H9 (cell line): ENCODE measurements at regions not wholly inside any gene's neighbourhood (a gene's known extent, or its start where the extent isn't known, plus 50 kb on each side); places are given as distances from the start of the nearest gene placed in this dataset.

Experiments used
- DNase-seq: peaks from one replicate; pipeline ENCODE4 v3.0.0-alpha.2; 2017
- H2AFZ ChIP-seq: one replicate; pipeline ENCODE4 v1.6.1; 2013; ENCODE audit warnings: mild to moderate bottlenecking, low read length, control low read depth, moderate library complexity
- H2AK5ac ChIP-seq: 2 replicates; pipeline ENCODE4 v1.6.1; 2013; ENCODE audit warnings: low read length, control low read depth, mixed read lengths; ENCODE audit not compliant: insufficient read length
- H2BK120ac ChIP-seq: one replicate; pipeline ENCODE4 v1.6.1; 2013; ENCODE audit warnings: low read depth, mild to moderate bottlenecking, low read length, control low read depth, inconsistent platforms; ENCODE audit not compliant: poor library complexity, severe bottlenecking
- H2BK12ac ChIP-seq: 2 replicates; pipeline ENCODE4 v1.6.1; 2013; ENCODE audit warnings: low read length, control low read depth, mixed read lengths, low read depth; ENCODE audit not compliant: insufficient read length
- H2BK15ac ChIP-seq: 2 replicates; pipeline ENCODE4 v1.6.1; 2013; ENCODE audit warnings: low read depth, low read length, control low read depth
- H2BK20ac ChIP-seq: one replicate; pipeline ENCODE4 v1.6.1; 2013; ENCODE audit warnings: low read depth, mild to moderate bottlenecking, low read length, control low read depth, inconsistent platforms; ENCODE audit not compliant: poor library complexity, severe bottlenecking
- H2BK5ac ChIP-seq: 2 replicates; pipeline ENCODE4 v1.6.1; 2013; ENCODE audit warnings: low read length, control low read depth, mixed read lengths; ENCODE audit not compliant: insufficient read length
- H3K14ac ChIP-seq: 2 replicates; pipeline ENCODE4 v1.6.1; 2013; ENCODE audit warnings: low read length, control low read depth; ENCODE audit not compliant: insufficient read depth
- H3K18ac ChIP-seq: 2 replicates; pipeline ENCODE4 v1.6.1; 2013; ENCODE audit warnings: low read depth, mild to moderate bottlenecking, mixed read lengths, low read length, control low read depth; ENCODE audit not compliant: insufficient read length
- H3K23ac ChIP-seq: 2 replicates; pipeline ENCODE4 v1.6.1; 2013; ENCODE audit warnings: low read length, control low read depth, mixed read lengths, low read depth; ENCODE audit not compliant: insufficient read length
- H3K23me2 ChIP-seq: 2 replicates; pipeline ENCODE4 v1.6.1; 2013; ENCODE audit warnings: low read depth, mild to moderate bottlenecking, mixed read lengths, low read length, control low read depth; ENCODE audit not compliant: insufficient read length, poor library complexity, severe bottlenecking
- H3K27ac ChIP-seq: 2 replicates; pipeline ENCODE4 v1.5.1; 2013; ENCODE audit warnings: low read length, control low read depth, mixed read lengths, low read depth; ENCODE audit not compliant: insufficient read length
- H3K27me3 ChIP-seq: 2 replicates; pipeline ENCODE4 v1.6.1; 2013; ENCODE audit warnings: low read length, control low read depth, inconsistent platforms; ENCODE audit not compliant: insufficient read depth
- H3K4ac ChIP-seq: 2 replicates; pipeline ENCODE4 v1.6.1; 2013; ENCODE audit warnings: low read depth, mild to moderate bottlenecking, control low read depth, inconsistent platforms, low read length, moderate library complexity
- H3K4me1 ChIP-seq: 2 replicates; pipeline ENCODE4 v1.6.1; 2013; ENCODE audit warnings: low read length, control low read depth, inconsistent platforms; ENCODE audit not compliant: insufficient read depth
- H3K4me2 ChIP-seq: 2 replicates; pipeline ENCODE4 v1.6.1; 2013; ENCODE audit warnings: low read length, control low read depth, mixed read lengths; ENCODE audit not compliant: insufficient read length, insufficient read depth
- H3K56ac ChIP-seq: 2 replicates; pipeline ENCODE4 v1.6.1; 2013; ENCODE audit warnings: low read depth, mild to moderate bottlenecking, mixed read lengths, low read length, control low read depth; ENCODE audit not compliant: insufficient read length
- H3K79me1 ChIP-seq: 2 replicates; pipeline ENCODE4 v1.6.1; 2013; ENCODE audit warnings: low read depth, mild to moderate bottlenecking, moderate library complexity, low read length, control low read depth, inconsistent platforms; ENCODE audit not compliant: insufficient read depth, poor library complexity, severe bottlenecking
- H3K79me2 ChIP-seq: 2 replicates; pipeline ENCODE4 v1.6.1; 2013; ENCODE audit warnings: low read length, control low read depth, inconsistent platforms; ENCODE audit not compliant: insufficient read depth
- H3K9ac ChIP-seq: 2 replicates; pipeline ENCODE4 v1.6.1; 2013; ENCODE audit warnings: low read length, control low read depth, mixed read lengths; ENCODE audit not compliant: insufficient read length; ENCODE audit errors: extremely low read depth
- H3K9me3 ChIP-seq: one replicate; pipeline ENCODE4 v1.6.1; 2013; ENCODE audit warnings: low read depth, low read length, inconsistent platforms; ENCODE audit not compliant: control insufficient read depth
- H3T11ph ChIP-seq: one replicate; pipeline ENCODE4 v1.6.1; 2013; ENCODE audit warnings: mild to moderate bottlenecking, low read length, control low read depth, inconsistent platforms
- H4K20me1 ChIP-seq: one replicate; pipeline ENCODE4 v1.6.1; 2013; ENCODE audit not compliant: control insufficient read depth, insufficient read length, insufficient read depth
- H4K5ac ChIP-seq: 2 replicates; pipeline ENCODE4 v1.6.1; 2013; ENCODE audit warnings: low read depth, mild to moderate bottlenecking, mixed read lengths, low read length, control low read depth; ENCODE audit not compliant: insufficient read length
- H4K8ac ChIP-seq: replicated peaks from 2 replicates; pipeline ENCODE4 v1.6.1; 2013; ENCODE audit warnings: low read length, control low read depth, mixed read lengths, low read depth; ENCODE audit not compliant: insufficient read length
- H4K91ac ChIP-seq: 2 replicates; pipeline ENCODE4 v1.6.1; 2013; ENCODE audit warnings: low read depth, mild to moderate bottlenecking, moderate library complexity, mixed read lengths, low read length, control low read depth; ENCODE audit not compliant: insufficient read length
- H3K27ac Mint-ChIP-seq, 3 experiments: 2 replicates in 2 of 3; 3 replicates in 1 of 3; pipeline ENCODE4 v1.8.0; 2020 to 2021; ENCODE audit warnings: mixed read lengths in 3 of 3, mild to moderate bottlenecking in 1 of 3, moderate library complexity in 1 of 3
- H3K27me3 Mint-ChIP-seq: 2 replicates; pipeline ENCODE4 v1.8.0; 2021; ENCODE audit warnings: low read depth, mild to moderate bottlenecking, moderate library complexity, mixed read lengths
- H3K36me3 Mint-ChIP-seq, 3 experiments: 2 replicates in 2 of 3; 3 replicates in 1 of 3; pipeline ENCODE4 v1.8.0; 2020 to 2021; ENCODE audit warnings: low read depth in 3 of 3, mixed read lengths in 3 of 3; ENCODE audit not compliant: insufficient read depth in 1 of 3
- H3K4me1 Mint-ChIP-seq, 2 experiments: 2 replicates each; pipeline ENCODE4 v1.8.0; 2020; ENCODE audit warnings: mixed read lengths in 2 of 2
- H3K4me3 Mint-ChIP-seq, 2 experiments: 2 replicates in 1 of 2; 3 replicates in 1 of 2; pipeline ENCODE4 v1.8.0; 2020 to 2021; ENCODE audit warnings: mild to moderate bottlenecking in 2 of 2, mixed read lengths in 2 of 2, moderate library complexity in 1 of 2
- H3K9me3 Mint-ChIP-seq, 2 experiments: 2 replicates in 1 of 2; 3 replicates in 1 of 2; pipeline ENCODE4 v1.8.0; 2020; ENCODE audit warnings: mild to moderate bottlenecking in 2 of 2, mixed read lengths in 2 of 2, moderate library complexity in 1 of 2
- WGBS: extraction: QIAGEN DNeasy Blood & Tissue Kit; methylation state at CpG from one replicate; pipeline ENCODE4 v1.1.7; 2013; ENCODE audit warnings: missing lambda C conversion rate, low lambda C conversion rate, mixed read lengths; ENCODE audit not compliant: insufficient read length; ENCODE audit errors: extremely low coverage; 5-methylcytosine and 5-hydroxymethylcytosine counted together
- TF ChIP-seq, protein P1 (sequence below): fragments of 200-600 bp; sonication (generic); conservative IDR thresholded peaks from 3 replicates; pipeline ENCODE4 v1.8.0; 2021; ENCODE audit warnings: antibody characterized with exemption, mild to moderate bottlenecking

DNA sequence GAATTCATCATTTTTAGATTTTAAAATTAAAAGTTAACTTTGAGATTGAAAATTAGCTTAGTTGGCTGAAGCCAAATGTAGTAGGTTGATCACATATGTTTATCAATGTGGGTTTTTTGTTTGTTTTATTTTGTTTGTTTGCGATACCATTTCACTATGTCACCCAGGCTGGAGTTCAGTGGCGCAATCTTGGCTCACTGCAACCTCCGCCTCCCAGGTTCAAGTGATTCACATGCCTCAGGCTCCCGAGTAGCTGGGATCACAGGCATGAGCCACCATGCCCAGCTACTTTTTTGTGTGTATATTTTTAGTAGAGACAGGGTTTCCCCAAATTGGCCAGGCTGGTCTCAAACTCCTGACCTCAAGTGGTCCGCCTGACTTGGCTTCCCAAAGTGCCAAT, 665.7 kb upstream of the SLC10A2 start:
- H3K4ac ChIP-seq = no peak overlapping the region
- Mint-ChIP-seq H3K4me1 (no peaks in the 10 kb centered on the region), H3K27me3 (no peaks in the 10 kb centered on the region), H3K4me3 (no peak overlapping the region), H3K9me3 (no peaks in the 10 kb centered on the region), H3K27ac (no peak overlapping the region), H3K36me3 (no peaks in the 10 kb centered on the region)
- no CpG with 5 or more reads among the region's 5 CpGs for WGBS
- no peak overlapping the region for H2BK5ac ChIP-seq
- no peak overlapping the region for H4K5ac ChIP-seq
- no peak overlapping the region for H2AFZ ChIP-seq
- H3K9ac ChIP-seq = no peak overlapping the region
- H3K79me2 ChIP-seq = no peaks in the 10 kb centered on the region
- no peak overlapping the region for H2BK20ac ChIP-seq
- H2BK120ac ChIP-seq = no peak overlapping the region
- H2BK15ac ChIP-seq = no peak overlapping the region
- H3K23ac ChIP-seq = no peak overlapping the region
- no peaks in the 10 kb centered on the region for H3K4me1 ChIP-seq
- H4K20me1 ChIP-seq = no peaks in the 10 kb centered on the region
- no peak overlapping the region for H3K56ac ChIP-seq
- H3K27me3 ChIP-seq = no peaks in the 10 kb centered on the region
- H3K79me1 ChIP-seq = no peaks in the 10 kb centered on the region
- H3K4me2 ChIP-seq = no peak overlapping the region
- DNase-seq = no peak
- H3T11ph ChIP-seq = no peak overlapping the region
- H3K18ac ChIP-seq = no peak overlapping the region
- H3K23me2 ChIP-seq = no peaks in the 10 kb centered on the region
- no peaks in the 10 kb centered on the region for H3K9me3 ChIP-seq
- H2BK12ac ChIP-seq = no peak overlapping the region
- no peak overlapping the region for H2AK5ac ChIP-seq
- no peak overlapping the region for H3K14ac ChIP-seq
- no peak overlapping the region for H4K8ac ChIP-seq
- H3K27ac ChIP-seq = no peak overlapping the region
- TF ChIP-seq, protein P1, sequence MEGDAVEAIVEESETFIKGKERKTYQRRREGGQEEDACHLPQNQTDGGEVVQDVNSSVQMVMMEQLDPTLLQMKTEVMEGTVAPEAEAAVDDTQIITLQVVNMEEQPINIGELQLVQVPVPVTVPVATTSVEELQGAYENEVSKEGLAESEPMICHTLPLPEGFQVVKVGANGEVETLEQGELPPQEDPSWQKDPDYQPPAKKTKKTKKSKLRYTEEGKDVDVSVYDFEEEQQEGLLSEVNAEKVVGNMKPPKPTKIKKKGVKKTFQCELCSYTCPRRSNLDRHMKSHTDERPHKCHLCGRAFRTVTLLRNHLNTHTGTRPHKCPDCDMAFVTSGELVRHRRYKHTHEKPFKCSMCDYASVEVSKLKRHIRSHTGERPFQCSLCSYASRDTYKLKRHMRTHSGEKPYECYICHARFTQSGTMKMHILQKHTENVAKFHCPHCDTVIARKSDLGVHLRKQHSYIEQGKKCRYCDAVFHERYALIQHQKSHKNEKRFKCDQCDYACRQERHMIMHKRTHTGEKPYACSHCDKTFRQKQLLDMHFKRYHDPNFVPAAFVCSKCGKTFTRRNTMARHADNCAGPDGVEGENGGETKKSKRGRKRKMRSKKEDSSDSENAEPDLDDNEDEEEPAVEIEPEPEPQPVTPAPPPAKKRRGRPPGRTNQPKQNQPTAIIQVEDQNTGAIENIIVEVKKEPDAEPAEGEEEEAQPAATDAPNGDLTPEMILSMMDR = no peak
- H4K91ac ChIP-seq = no peak overlapping the region
